HCT116 (cell line): ENCODE measurements at regions not wholly inside any gene's neighbourhood (a gene's known extent, or its start where the extent isn't known, plus 50 kb on each side); places are given as distances from the start of the nearest gene placed in this dataset.

ENCODE experiments used
- ATAC-seq: fragments of 200-7000 bp; cut with Tn5 transposase; 2 replicates; pipeline ENCODE4 v1.9.1; 2020; ENCODE audit warnings: mild to moderate bottlenecking, moderate library complexity
- BruUV-seq: library from RNA; stranded (reverse); fragments of 400-500 nt; replicated peaks from 2 replicates; lab custom pipeline; 2021; lab: Mats Ljungman, UMichigan
- CTCF ChIA-PET: fragments of 300-600 bp; sonication (Branson Sonifier 250); formaldehyde crosslinking; loops from one replicate; lab custom pipeline; 2021; ENCODE audit warnings: antibody characterized with exemption; lab: Charles Lee
- POLR2A ChIA-PET: fragments of 300-600, 350-600 bp; sonication (Branson Sonifier 250); formaldehyde crosslinking; loops from one replicate; lab custom pipeline; 2021; ENCODE audit warnings: antibody characterized with exemption; lab: Charles Lee
- RAD21 ChIA-PET, 2 experiments: fragments of 300-600 bp; sonication (Branson Sonifier 250); formaldehyde crosslinking; loops; one replicate each; lab custom pipeline; 2023; ENCODE audit warnings: low total read pairs in 2 of 2; ENCODE audit not compliant: uncharacterized antibody in 2 of 2, unreplicated experiment in 2 of 2, low non-redundant PET in 1 of 2; lab: Charles Lee
- DNase-seq: peaks from one replicate; pipeline ENCODE4 v3.0.0-alpha.2; 2010; ENCODE audit warnings: low read depth, low spot score
- H2AFZ ChIP-seq: fragments of 200-600 bp; shearing (Covaris generic), sonication (generic); 2 replicates; pipeline ENCODE4 v1.6.1; 2017; ENCODE audit warnings: low read depth, mixed run types, mixed read lengths, antibody characterized with exemption, low read length; ENCODE audit not compliant: poor library complexity, severe bottlenecking
- H3K27ac ChIP-seq: 2 replicates; pipeline ENCODE4 v1.5.1; 2012; ENCODE audit warnings: low read depth, low read length
- H3K27me3 ChIP-seq: fragments of 200-600 bp; sonication (generic); 2 replicates; pipeline ENCODE4 v1.6.1; 2016; ENCODE audit warnings: mixed run types, low read length, mixed read lengths; ENCODE audit not compliant: insufficient read depth
- H3K36me3 ChIP-seq, 2 experiments: fragments of 200-500 bp in 1 of 2; fragments of 200-600 bp in 1 of 2; sonication (Bioruptor generic) in 1 of 2; sonication (generic) in 1 of 2; 2 replicates each; pipeline versions ENCODE4 v1.5.1 to v1.6.1; 2014 to 2016; ENCODE audit warnings: low read length in 2 of 2, inconsistent platforms in 1 of 2, mixed read lengths in 1 of 2, mixed run types in 1 of 2; ENCODE audit not compliant: insufficient read depth in 2 of 2, control insufficient read depth in 1 of 2
- H3K4me1 ChIP-seq, 2 experiments: fragments of 200-600 bp in 1 of 2; sonication (generic) in 1 of 2; 2 replicates each; pipeline versions ENCODE4 v1.5.1 to v1.6.1; 2012 to 2017; ENCODE audit warnings: low read length in 2 of 2, inconsistent platforms in 1 of 2, mild to moderate bottlenecking in 1 of 2, mixed read lengths in 1 of 2, mixed run types in 1 of 2, moderate library complexity in 1 of 2; ENCODE audit not compliant: insufficient read depth in 2 of 2, control insufficient read depth in 1 of 2
- H3K4me2 ChIP-seq: fragments of 200-600 bp; sonication (generic); 2 replicates; pipeline ENCODE4 v1.6.1; 2017; ENCODE audit warnings: mixed run types, low read length, mixed read lengths
- H3K4me3 ChIP-seq, 2 experiments: fragments of 200-600 bp in 1 of 2; sonication (generic) in 1 of 2; replicated peaks in 1 of 2; 2 replicates each; pipeline ENCODE4 v1.5.1; 2011 to 2016; ENCODE audit warnings: low read length in 2 of 2, control low read depth in 1 of 2, low read depth in 1 of 2, mild to moderate bottlenecking in 1 of 2, mixed read lengths in 1 of 2, mixed run types in 1 of 2
- H3K79me2 ChIP-seq: fragments of 200-600 bp; sonication (generic); 2 replicates; pipeline ENCODE4 v1.6.1; 2017; ENCODE audit warnings: mild to moderate bottlenecking, mixed run types, low read length, moderate library complexity, mixed read lengths; ENCODE audit not compliant: insufficient read depth
- H3K9ac ChIP-seq: fragments of 200-600 bp; sonication (generic); 2 replicates; pipeline ENCODE4 v1.6.1; 2016; ENCODE audit warnings: low read length, mixed read lengths
- H3K9me2 ChIP-seq: fragments of 200-600 bp; sonication (generic), shearing (Covaris generic); 2 replicates; pipeline ENCODE4 v1.6.1; 2017; ENCODE audit warnings: mixed run types, mild to moderate bottlenecking, moderate library complexity; ENCODE audit not compliant: insufficient read depth
- H3K9me3 ChIP-seq, 2 experiments: fragments of 200-500 bp in 1 of 2; fragments of 200-600 bp in 1 of 2; sonication (Bioruptor generic) in 1 of 2; sonication (generic) in 1 of 2; 2 replicates each; pipeline ENCODE4 v1.6.1; 2014 to 2017; ENCODE audit warnings: low read length in 2 of 2, mixed read lengths in 2 of 2, inconsistent platforms in 1 of 2, low read depth in 1 of 2, mild to moderate bottlenecking in 1 of 2, mixed run types in 1 of 2, moderate library complexity in 1 of 2; ENCODE audit not compliant: control insufficient read depth in 1 of 2, insufficient read depth in 1 of 2
- H4K20me1 ChIP-seq: fragments of 200-600 bp; sonication (generic), shearing (Covaris generic); 2 replicates; pipeline ENCODE4 v1.6.1; 2017; ENCODE audit warnings: mixed run types, mild to moderate bottlenecking, moderate library complexity; ENCODE audit not compliant: insufficient read depth
- CBX3 ChIP-seq: IDR thresholded peaks from 2 replicates; pipeline ENCODE4 v1.6.1; 2012; ENCODE audit warnings: low read depth
- EGR1 ChIP-seq: IDR thresholded peaks from 2 replicates; pipeline ENCODE4 v1.6.1; 2012; ENCODE audit warnings: low read depth
- EZH2 ChIP-seq: fragments of 200-600 bp; sonication (generic); IDR thresholded peaks from 2 replicates; pipeline ENCODE4 v1.6.1; 2017; ENCODE audit warnings: antibody characterized with exemption, mixed run types
- EZH2phosphoT487 ChIP-seq: fragments of 200-600 bp; IDR thresholded peaks from 2 replicates; pipeline ENCODE4 v1.6.1; 2018; ENCODE audit warnings: antibody characterized with exemption, borderline replicate concordance
- FOSL1 ChIP-seq: IDR thresholded peaks from 2 replicates; pipeline ENCODE4 v1.6.1; 2012; ENCODE audit warnings: low read depth
- JUND ChIP-seq: IDR thresholded peaks from 2 replicates; pipeline ENCODE4 v1.6.1; 2012
- MAX ChIP-seq: IDR thresholded peaks from 2 replicates; pipeline ENCODE4 v1.6.1; 2012
- POLR2A ChIP-seq: IDR thresholded peaks from 2 replicates; pipeline ENCODE4 v1.7.0; 2011; ENCODE audit warnings: borderline replicate concordance; ENCODE audit not compliant: insufficient read depth, insufficient read length; ENCODE audit errors: extremely low read depth
- POLR2AphosphoS5 ChIP-seq: IDR thresholded peaks from 2 replicates; pipeline ENCODE4 v1.6.1; 2011; ENCODE audit warnings: mild to moderate bottlenecking, low read depth, low read length, moderate library complexity
- RAD21 ChIP-seq: IDR thresholded peaks from 2 replicates; pipeline ENCODE4 v1.6.1; 2012; ENCODE audit warnings: low read depth, mild to moderate bottlenecking
- SP1 ChIP-seq: IDR thresholded peaks from 2 replicates; pipeline ENCODE4 v1.6.1; 2012; ENCODE audit warnings: low read depth
- SRF ChIP-seq: IDR thresholded peaks from 2 replicates; pipeline ENCODE4 v1.6.1; 2012; ENCODE audit warnings: low read depth
- TCF7L2 ChIP-seq: IDR thresholded peaks from 2 replicates; pipeline ENCODE4 v1.7.0; 2011; ENCODE audit warnings: borderline replicate concordance, inconsistent platforms; ENCODE audit not compliant: insufficient read depth, insufficient read length; ENCODE audit errors: extremely low read depth
- YY1 ChIP-seq: IDR thresholded peaks from 2 replicates; pipeline ENCODE4 v1.6.1; 2011; ENCODE audit warnings: low read length, low read depth, moderate library complexity, mild to moderate bottlenecking; ENCODE audit not compliant: insufficient replicate concordance; ENCODE audit errors: extremely low read depth
- ZFX ChIP-seq: fragments of 450-650 bp; IDR thresholded peaks from 2 replicates; pipeline ENCODE4 v1.6.1; 2017
- intact Hi-C: fragments of 100-400 bp; cut with micrococcal nuclease; formaldehyde crosslinking; loops from 2 replicates; pipeline ENCODE4 v1.10.0; 2022
- TF ChIP-seq, protein P1 (sequence below): IDR thresholded peaks from 2 replicates; pipeline ENCODE4 v1.6.1; 2012
- TF ChIP-seq, protein P2 (sequence below): IDR thresholded peaks from 2 replicates; pipeline ENCODE4 v1.6.1; 2012; ENCODE audit warnings: low read depth

- POLR2A ChIA-PET = no interaction called here
- RAD21 ChIA-PET = no interaction called here
These were observed 468.0 kb upstream of the SLIT2 start for GRCh38 chr4:19783667-19784223.

DNA sequence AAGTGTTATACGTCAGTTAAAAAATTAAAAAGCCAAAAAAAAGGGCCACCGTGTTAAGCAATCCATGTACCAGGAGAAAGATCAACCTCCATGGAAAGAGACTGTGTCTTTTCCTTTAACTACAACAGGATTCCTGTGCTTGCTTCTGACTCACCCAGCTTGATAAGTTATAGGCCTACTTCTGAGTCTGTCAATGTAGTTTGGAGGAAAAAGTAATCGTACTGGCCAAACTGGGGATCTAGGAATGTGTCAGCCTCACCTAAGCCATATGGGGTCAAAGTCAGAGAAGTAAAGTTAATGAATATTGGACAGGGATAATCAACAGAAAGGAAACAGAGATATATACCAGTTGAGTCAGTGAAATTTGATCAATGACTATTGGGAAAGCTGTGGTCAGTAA is 470.8 kb upstream of the SLIT2 start:
- ATAC-seq = no peak
- Histone ChIP-seq H3K9me3 (no peaks in the 10 kb centered on the region), H4K20me1 (no peaks in the 10 kb centered on the region), H3K9ac (no peak overlapping the region), H3K4me3 (no peak overlapping the region), H3K36me3 (no peaks in the 10 kb centered on the region), H3K9me2 (no peaks in the 10 kb centered on the region), H3K4me2 (no peak overlapping the region), H3K4me1 (peaks cover 10 to 17% of the 10 kb centered on the region in 2 experiments; a peak in 3 of 4 replicates), H3K79me2 (no peaks in the 10 kb centered on the region), H3K27me3 (no peaks in the 10 kb centered on the region), H3K27ac (no peak overlapping the region), H2AFZ (no peak overlapping the region)
- ChIA-PET CTCF (no interaction called here), RAD21 (no interaction called here), POLR2A (no interaction called here)
- intact Hi-C loops = no loop called here
- no peak for DNase-seq
- no TSS peak for BruUV-seq
- TF ChIP-seq MAX = no peak
- TF ChIP-seq POLR2A = no peak
- TF ChIP-seq, protein P1, sequence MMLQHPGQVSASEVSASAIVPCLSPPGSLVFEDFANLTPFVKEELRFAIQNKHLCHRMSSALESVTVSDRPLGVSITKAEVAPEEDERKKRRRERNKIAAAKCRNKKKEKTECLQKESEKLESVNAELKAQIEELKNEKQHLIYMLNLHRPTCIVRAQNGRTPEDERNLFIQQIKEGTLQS = no peak
- TF ChIP-seq TCF7L2 = no peak
- no peak for TF ChIP-seq EGR1
- no peak for TF ChIP-seq JUND
- TF ChIP-seq, protein P2, sequence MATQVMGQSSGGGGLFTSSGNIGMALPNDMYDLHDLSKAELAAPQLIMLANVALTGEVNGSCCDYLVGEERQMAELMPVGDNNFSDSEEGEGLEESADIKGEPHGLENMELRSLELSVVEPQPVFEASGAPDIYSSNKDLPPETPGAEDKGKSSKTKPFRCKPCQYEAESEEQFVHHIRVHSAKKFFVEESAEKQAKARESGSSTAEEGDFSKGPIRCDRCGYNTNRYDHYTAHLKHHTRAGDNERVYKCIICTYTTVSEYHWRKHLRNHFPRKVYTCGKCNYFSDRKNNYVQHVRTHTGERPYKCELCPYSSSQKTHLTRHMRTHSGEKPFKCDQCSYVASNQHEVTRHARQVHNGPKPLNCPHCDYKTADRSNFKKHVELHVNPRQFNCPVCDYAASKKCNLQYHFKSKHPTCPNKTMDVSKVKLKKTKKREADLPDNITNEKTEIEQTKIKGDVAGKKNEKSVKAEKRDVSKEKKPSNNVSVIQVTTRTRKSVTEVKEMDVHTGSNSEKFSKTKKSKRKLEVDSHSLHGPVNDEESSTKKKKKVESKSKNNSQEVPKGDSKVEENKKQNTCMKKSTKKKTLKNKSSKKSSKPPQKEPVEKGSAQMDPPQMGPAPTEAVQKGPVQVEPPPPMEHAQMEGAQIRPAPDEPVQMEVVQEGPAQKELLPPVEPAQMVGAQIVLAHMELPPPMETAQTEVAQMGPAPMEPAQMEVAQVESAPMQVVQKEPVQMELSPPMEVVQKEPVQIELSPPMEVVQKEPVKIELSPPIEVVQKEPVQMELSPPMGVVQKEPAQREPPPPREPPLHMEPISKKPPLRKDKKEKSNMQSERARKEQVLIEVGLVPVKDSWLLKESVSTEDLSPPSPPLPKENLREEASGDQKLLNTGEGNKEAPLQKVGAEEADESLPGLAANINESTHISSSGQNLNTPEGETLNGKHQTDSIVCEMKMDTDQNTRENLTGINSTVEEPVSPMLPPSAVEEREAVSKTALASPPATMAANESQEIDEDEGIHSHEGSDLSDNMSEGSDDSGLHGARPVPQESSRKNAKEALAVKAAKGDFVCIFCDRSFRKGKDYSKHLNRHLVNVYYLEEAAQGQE = no peak
- TF ChIP-seq EZH2phosphoT487 = no peak
- TF ChIP-seq FOSL1 = no peak
- no peak for TF ChIP-seq CBX3

More at GRCh38 chr4:19783667-19784223, 468.0 kb upstream of the SLIT2 start:
- no TSS peak for BruUV-seq
- Histone ChIP-seq H3K9me2 (no peaks in the 10 kb centered on the region), H2AFZ (no peak overlapping the region), H3K9ac (no peak overlapping the region), H3K27me3 (no peaks in the 10 kb centered on the region), H4K20me1 (no peaks in the 10 kb centered on the region), H3K9me3 (no peaks in the 10 kb centered on the region), H3K27ac (no peak overlapping the region), H3K36me3 (no peaks in the 10 kb centered on the region), H3K4me1 (no peaks in the 10 kb centered on the region), H3K79me2 (no peaks in the 10 kb centered on the region), H3K4me3 (no peak overlapping the region), H3K4me2 (no peak overlapping the region)
- CTCF ChIA-PET = no interaction called here
- ATAC-seq = no peak
- no peak for DNase-seq
- TF ChIP-seq JUND = no peak
- no peak for TF ChIP-seq EZH2phosphoT487
- TF ChIP-seq MAX = no peak
- no peak for TF ChIP-seq YY1
- TF ChIP-seq ZFX = no peak
- TF ChIP-seq SP1 = no peak
- TF ChIP-seq EZH2 = no peak
- no peak for TF ChIP-seq CBX3
- TF ChIP-seq FOSL1 = no peak
- TF ChIP-seq, protein P1 = no peak
- TF ChIP-seq POLR2AphosphoS5 = no peak
- TF ChIP-seq SRF = no peak
- no peak for TF ChIP-seq EGR1
- no peak for TF ChIP-seq TCF7L2
- TF ChIP-seq POLR2A = no peak
- no peak for TF ChIP-seq RAD21
- intact Hi-C loops = no loop called here
